Stimulated activated CD4-positive, alpha-beta T cell treated with anti-CD3 and anti-CD28 coated beads, TNF-alpha, amount 100 ng/mL, for 4 hours (primary cell): ENCODE measurements at regions not wholly inside any gene's neighbourhood (a gene's known extent, or its start where the extent isn't known, plus 50 kb on each side); places are given as distances from the start of the nearest gene placed in this dataset.
"Not testable (repeated sequence)": the region's sequence is repeated elsewhere in the genome, so short reads cannot be mapped to it uniquely, and the experiment has no call there.

ENCODE experiments used
- DNase-seq, 3 experiments: peaks; one replicate each; pipeline ENCODE4 v3.0.0-alpha.2; 2020; ENCODE audit warnings: low read depth in 3 of 3

DNA sequence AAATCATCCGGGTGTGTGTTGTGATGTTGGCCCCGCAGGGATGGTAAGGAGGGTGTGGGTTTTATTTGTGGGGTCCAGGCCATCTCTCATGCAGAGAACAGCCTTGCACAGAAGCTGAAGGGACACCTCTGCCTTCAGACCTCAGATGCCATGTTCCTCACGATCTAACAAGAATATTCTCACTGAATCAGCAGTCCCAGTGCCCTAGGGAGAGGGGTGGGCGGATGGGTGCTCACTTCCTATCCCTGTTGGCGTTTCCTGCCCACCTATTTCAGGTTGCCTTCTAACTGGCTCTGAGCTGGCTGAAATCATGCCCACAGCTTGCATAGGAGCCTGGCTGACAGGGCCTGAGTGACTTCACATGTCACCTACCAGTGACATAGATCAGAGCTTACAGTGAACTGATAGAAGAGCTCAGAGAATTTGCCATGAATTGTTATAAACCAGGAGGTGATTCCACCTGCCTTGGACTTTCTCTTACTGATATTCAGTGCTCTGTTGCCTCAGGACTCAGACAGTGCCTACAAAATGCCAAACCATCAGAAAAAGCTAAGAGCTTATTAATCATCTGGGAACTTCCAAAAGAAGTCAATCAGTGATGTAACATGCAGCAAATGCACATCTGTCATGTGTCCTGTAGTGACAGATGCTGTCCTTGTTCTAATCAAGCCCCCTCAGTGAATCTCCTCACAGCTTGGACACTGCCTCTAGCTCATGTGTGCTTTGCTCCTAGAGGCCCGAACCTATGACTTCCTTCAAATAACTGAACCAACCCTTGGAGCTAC is 186.8 kb upstream of the ADRA1D start:
- DNase-seq = no peak

DNA sequence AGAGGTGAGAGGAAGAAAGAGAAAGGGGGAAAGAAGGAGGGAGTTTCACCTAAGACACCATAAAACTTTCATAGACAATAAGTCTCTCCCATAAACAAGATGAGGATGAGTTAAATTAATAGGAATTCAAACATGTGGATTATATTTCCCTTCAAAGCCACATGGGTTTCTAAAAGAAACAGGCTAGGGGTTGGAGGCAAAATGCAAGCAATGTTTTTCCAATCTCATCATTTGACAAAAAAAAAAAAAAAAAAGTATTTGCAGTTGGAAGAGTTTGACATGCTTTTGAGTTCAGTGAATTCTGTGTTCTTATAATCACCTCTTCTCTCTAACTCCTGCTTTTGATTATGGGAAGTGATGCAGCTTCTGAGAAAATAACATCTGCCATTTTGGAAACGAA is 186.1 kb upstream of the ADRA1D start:
- DNase-seq = no peak

DNA sequence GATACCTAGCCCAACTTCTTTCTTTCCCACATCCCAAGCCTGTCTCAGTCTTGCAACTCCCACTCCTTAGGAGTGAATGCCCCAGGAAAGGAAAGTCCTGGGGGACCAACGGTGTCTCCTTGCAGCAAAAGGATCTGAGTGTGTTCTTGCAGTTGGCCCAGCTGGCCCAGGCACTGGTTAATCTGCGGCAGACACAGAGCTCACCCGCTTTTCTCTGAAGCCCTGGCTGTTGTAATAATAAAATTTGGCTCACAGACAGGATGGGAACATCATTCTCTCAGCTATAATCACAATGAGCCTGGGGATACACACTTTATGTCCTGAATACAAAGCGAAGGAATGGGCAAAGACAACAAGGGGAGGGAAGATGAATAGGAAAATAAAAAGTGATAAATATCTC is 185.6 kb upstream of the ADRA1D start:
- no peak for DNase-seq

DNA sequence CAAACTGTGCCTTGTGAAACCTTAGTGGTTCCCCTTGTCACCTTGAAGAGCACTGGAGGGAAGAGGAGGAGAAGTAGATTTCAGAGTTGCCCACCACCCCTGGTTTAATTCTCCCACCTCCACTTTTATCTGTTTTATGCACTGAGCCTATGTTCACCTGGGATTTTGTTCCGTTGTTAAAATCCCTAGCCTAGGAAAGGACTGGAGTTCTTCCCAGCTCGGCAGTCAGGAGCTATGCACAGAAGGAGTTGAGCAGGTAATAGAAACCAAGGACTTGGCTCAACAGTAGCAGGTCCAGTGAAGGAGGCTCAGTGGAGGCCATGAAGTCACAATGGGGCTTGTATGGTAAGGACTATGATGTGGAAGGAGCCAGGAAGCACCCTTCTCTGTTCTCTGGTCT is 182.4 kb upstream of the ADRA1D start:
- DNase-seq = no peak

DNA sequence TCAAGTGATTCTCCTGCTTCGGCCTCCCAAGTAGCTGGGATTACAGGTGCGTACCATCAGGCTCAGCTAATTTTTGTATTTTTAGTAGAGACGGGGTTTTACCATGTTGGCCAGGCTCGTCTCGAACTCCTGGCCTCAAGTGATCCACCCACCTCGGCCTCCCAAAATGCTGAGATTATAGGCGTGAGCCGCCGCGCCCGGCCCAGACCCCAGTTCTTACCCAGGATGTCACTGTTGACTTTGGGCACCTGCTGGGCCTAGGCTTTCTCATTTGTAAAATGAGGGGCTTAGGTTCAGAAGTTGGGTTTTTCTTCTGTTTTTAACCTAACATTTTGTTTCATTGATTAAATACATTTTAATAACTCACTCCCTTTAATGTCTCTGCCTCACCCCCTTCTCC is 181.7 kb upstream of the ADRA1D start:
- not testable (repeated sequence) for DNase-seq

DNA sequence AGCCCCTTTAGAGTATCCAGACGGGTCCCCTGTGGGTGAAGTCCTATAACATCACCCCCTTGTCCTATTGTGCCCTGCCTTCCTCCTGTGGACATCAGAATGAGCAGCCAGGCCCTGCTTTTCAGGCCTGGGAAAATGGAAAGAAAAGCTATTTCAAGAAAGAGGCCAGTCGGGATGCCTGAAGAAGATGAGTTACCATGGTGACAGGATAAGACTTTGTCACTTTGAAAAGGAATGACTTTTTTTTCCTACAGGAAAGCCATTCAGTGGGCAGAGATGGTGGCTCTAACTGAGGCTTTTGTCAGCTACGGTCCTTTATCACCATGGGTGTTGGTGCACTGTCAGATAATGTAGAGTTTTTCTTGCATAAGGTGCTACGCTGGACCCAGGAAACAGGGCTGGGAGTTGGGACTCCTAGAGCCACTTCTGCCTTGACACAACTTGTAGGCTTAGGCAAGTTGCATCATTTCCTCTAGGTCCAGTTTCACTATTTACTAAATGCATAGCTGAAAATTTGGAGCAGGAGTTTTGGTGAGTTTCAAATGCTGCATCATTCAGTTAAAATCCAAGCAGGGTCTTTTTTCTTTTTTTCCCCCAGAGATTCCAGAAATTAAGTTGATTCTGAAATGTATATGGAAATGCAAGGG is 179.0 kb upstream of the ADRA1D start:
- DNase-seq = no peak

DNA sequence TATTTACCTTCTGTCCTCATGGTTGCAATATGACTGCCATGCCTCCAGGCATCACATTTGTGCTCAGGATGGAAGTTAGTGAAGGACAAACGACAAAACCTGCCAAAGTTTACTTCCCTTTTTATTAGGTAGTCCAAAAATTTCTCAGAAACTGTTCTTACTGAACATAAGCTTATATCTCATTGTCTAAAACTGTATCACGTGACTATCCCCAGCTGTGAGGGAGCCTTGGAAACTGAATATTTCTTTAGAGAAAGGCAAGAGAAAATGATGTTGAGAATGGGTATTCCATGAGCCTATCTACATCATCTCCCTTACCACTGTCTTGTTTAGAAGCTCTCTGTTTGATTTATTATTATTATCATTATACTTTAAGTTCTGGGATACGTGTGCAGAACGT is 169.1 kb upstream of the ADRA1D start:
- DNase-seq = no peak

DNA sequence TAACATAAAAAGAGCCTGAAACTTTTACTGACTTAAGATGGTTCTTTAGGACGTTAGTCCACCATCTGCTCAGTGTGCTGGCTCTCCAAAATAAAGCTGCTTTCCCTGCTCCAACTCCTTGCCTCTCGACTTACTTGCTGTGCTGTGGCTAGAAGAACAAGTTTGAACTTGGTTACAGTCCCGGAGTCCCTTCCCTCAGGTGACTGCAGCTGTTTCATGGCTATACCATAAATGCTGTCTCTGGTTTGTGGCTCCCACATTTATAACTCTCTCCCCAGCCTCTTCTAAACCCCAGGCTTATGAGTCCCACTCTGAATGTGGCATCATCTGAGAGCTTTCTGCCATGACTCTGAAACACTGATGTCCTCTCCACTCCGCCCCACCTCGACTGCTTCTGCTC is 166.2 kb upstream of the ADRA1D start:
- no peak for DNase-seq

DNA sequence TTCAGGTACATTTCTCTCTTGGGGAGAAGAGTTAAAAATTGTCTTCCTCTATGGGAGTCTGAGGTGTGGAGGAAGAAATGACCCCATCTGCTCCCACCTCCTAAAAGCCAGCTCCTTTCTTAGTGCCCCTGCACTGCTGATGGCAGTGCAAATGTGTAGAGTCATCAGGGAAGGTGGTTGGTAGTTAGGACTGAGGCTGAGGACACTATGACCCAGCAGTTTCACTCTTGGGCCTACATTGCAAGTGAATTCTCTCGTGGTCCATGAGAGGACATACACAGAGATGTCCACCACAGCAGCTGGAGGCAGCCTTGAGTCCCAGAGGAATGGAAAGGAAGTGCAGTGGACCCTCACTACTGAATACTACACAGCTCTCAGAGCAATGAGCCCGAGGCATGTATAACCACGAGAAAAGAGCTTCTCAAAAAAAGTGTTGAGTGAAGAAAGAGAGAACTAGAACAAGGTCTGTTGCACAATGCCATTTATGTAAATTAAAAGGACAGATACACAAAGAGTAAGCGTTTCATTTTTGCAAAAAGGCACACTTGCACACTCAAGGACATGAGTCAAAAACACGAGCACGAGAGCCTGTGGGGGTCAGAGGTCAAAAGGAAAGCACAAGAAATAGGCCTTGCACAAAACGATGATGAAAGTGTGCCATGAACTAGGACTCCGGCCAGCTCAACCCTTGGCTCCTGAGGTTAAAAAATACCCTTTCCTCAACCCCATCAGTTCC is 164.4 kb upstream of the ADRA1D start:
- no peak for DNase-seq

DNA sequence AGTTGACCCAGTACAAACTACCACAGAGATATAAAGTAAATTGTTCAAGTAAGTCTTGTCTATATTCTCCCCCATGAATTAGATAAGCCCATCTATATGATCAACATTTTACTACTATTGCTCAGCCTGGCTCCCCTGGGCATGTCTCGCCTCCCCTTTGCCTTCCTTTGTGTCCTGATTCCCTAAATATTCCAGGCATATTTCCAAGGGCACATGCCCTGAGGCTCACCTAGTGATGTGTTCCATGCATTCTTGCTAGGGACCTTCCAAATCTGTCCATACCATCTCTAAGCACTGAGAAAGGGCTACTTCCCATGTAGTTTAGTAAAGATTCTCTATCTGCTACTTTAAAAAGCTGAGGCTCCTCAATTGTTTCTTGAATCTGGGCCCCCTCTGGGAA is 163.1 kb upstream of the ADRA1D start:
- no peak for DNase-seq

DNA sequence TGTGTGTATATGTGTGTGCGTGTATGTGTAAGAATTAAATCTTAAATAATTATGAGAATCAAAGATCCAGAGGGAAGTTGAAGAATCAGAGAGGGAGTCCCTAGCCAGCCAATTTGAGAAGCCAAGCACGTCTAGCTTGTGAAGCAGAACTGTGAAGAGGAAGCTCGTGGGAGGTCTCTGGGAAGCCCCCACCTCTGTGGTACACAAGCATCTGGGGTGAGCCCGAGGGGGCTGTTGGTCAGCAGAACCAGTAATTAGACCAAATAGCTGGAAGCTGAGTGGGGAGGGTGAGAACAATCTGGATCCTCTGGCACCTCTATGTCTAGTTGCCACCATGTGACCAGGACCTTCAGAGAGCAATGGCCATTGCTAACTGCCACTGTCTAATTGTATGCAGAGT is 162.7 kb upstream of the ADRA1D start:
- DNase-seq = no peak

DNA sequence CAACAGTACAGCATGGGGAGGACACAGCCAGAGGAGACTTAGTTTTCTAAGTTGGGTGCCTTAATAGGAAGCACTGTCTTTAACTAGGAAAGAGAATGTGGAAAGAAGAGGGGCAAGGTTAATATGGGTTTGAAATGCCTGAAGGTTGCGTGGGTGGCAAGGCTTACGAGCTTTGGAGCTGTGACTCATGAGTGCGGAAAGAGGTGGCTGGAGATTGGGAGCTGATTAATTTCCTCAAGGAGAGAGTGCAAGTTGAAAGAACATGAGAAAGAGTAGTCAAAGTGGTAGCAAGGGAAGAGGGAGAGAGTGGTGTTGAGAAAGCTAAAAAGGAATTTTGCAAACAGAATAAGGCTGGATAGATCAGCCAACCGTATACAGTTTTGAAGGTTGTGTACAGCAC is 157.5 kb upstream of the ADRA1D start:
- DNase-seq = no peak

DNA sequence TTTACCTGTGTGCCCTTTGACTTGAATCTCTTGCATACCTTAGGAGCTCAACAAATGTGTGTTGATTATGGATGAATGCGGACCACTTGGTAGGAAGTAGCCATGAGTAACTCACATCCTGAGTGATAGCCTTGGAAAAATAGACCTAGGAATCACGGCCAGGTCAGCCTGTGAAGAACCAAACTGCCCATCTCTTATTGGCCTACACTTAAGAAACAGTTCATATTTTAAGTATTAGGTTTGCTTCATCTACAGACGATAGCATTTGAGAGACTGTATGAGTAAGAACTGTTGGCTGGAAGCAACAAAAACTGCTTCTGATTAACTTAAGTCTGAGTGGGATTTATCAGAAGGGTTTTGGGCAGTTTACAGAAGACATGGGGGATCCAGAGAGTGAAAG is 152.5 kb upstream of the ADRA1D start:
- no peak for DNase-seq

DNA sequence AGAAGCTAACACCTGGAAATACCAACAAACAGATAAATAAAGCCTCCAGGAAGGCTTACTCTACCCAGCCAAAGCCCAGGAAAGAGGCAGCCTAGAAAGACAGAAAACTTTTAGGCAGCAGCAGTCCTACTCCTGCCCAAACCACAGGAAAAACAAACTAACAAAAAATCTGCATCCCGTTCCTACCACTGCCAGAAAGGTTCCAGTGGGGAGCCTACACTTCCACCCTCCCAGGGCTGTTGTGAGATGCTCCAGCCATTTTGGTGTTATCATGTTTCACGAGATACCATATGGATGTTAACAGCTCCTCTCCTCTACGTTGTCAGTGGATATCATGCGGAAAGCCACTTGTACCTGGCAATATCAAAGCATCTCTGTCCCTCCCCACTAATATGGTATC is 135.9 kb upstream of the ADRA1D start:
- no peak for DNase-seq

DNA sequence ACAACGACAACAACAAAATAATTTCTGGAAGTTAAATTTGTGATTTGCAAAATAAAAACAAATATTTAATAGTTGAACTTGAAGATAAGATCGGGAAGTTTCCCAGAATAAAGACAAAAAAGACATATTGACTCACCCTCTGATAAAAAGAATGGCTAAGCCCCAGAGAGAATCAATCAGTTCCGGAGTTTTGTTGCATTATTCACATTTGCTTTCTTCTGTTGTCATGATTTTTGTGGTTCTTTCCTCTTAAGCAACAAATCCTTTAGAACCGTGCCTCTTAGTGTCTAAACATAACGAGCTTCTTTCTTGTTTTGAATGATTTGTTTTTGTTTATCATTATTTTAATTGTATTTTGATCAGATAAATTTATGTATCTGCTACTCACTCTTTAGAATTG is 134.9 kb upstream of the ADRA1D start:
- DNase-seq = no peak

DNA sequence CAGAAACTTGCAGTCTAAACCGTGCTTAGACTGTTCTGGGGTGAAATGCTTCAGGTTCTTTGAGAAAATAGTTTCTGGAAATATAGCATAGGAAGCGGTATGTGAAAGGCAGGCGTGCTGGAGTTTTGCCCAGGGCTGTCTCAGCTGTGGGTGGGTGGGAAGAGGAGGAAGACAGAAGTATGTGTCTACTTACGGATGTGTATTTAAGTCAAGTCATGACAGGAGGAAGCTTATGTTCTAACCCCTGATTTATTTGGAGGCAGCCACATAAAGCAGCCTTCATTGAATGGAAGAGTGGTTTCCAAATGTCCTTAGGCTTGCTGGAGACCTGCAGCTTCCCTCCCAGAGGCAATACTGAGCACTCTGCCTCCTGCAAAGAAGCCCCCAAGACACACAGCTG is 126.8 kb upstream of the ADRA1D start:
- DNase-seq = no peak

DNA sequence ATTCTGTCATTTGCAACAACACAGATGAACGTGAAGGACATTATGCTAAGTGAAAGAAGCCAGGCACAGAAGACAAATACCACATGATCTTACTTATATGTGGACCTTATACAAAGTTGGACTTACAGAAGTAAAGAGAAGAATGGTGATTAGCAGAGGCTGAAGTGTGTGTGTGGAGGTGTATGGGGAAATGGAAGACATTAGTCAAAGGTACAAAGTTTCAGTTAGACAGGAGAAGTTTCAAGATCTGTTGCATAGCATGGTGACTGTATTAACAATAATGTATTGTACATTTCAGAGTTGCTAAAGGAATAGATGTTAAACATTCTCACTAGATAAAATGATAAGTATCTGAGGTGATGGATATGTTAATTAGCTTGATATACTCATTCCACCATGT is 124.4 kb upstream of the ADRA1D start:
- no peak for DNase-seq

DNA sequence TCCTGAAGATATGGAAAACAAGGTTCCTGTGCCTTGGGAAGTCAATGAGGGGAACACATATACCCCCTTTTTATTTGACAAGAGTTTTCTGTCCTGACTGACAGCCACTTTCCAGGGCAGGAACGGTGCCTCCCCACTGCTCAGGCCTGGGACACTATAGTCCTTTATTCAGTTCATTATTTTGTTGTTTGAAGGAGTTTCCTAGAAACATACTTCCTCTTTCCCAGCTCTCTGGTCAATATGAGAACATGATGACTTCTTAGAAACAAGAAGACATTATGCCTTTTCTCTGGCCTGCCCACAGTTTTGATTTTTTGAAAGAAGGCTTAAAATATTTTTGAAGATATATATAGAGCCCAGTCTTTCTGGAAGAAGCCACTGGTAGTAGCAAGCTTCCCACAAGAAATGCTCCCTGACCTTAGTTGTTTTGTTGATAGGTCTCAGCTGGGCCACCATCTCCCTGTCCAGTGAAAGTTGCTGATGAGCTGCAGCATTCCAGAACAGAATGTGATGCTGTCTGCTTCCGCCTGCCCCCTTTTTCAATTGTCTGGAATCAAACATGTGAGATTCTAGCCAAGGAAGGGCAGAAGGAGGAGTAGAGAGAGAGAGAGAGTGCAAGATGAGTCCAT is 122.7 kb upstream of the ADRA1D start:
- no peak for DNase-seq

DNA sequence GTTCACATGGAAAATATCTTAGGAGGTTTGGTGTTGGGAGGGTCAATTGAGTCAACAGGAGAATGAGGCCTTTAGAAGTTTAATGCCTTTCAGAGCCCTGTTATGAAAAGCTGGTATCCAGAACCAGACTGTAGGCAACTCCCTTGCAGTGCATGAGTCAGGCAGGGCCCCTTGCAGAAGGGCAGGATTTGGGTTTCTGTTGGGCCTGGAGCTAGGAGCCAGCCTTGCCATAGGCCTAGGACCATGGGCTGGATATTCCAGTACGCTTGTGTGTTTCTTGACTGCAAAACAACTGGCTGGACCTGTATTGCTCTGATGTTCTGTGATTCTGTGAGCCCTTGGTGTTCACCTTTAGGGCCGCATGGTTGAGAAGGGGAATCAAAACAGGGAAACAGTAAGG is 121.8 kb upstream of the ADRA1D start:
- no peak for DNase-seq

DNA sequence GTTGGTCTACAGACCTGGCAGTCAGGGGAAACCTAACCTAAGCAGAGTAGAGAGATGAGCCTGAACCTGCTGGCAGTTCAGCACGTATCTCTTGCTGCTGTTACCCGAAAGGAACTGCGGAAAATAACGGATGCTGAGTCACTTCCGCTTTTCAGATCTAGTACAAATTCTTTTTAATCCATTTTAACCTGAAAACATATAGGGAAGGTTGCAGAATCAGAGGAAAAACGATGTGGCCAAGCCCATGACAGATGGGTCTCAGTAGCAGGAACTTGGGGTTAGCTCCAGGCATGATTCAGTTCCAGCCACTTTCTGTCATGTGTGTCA is 120.7 kb upstream of the ADRA1D start:
- no peak for DNase-seq

DNA sequence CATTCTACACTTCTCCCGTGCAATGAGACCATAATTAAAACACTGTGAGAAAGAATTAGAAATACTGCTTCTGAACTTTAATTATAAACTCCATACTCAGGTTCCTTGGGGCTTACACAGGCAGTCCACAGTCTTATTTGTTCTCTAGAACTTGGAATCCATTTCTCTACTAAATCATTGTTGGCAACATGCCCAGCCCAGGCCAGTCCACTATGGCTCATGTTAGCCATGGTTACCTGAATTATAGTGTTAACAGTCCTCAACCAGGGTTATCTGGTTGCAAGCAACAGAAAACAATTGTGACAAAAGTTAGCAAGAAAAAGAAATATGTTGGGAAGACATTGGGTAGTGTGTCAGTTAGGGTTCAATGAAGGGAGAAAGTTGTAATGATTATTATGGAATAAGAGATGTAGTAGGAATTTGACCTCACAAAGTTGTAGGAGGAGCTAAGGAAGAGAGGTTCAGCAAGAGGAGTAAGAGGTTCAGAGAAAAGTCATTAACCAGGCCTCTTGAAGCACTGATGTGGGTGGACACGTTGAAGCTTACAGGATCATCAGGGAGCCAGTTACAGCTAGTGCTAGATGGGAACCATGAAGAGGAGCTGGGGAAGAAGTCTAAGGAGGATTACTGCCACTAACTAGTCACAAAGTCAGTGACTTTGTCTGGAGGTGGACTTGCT is 120.2 kb upstream of the ADRA1D start:
- no peak for DNase-seq

DNA sequence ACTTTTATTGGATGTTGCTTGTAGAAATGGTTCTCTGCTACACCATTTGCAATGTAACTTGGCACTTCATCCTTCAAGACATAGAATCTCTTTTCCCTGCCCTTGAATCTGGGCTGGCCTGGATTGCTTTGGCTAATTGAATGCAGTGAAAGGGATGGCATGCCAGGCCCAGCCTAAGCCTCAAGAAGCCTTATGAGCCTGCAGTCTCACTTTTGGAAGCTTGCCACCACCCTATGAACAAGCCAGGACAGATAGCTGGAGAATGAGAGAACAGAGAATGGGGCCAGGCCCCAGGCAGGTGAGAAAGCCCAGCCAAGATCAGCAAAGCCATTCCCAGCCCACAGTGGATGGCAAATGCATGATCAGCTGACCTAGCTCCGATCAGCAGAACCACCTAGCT is 117.0 kb upstream of the ADRA1D start:
- DNase-seq = no peak
